Calu3 (cell line): ENCODE measurements at regions not wholly inside any gene's neighbourhood (a gene's known extent, or its start where the extent isn't known, plus 50 kb on each side); places are given as distances from the start of the nearest gene placed in this dataset.

ENCODE experiments used
- BruUV-seq: library from RNA; stranded (reverse); fragments of 400-500 nt; replicated peaks from 2 replicates; lab custom pipeline; 2021; lab: Mats Ljungman, UMichigan
- CTCF ChIA-PET: fragments of 300-600 bp; sonication (Branson Sonifier 250); formaldehyde crosslinking; loops from one replicate; lab custom pipeline; 2022; ENCODE audit warnings: antibody characterized with exemption; lab: Charles Lee
- DNase-seq: peaks from one replicate; pipeline ENCODE4 v3.0.0; 2022
- H3K27ac Mint-ChIP-seq: one replicate; pipeline ENCODE4 v1.8.0; 2022; ENCODE audit warnings: mixed read lengths; ENCODE audit not compliant: unreplicated experiment
- H3K27me3 Mint-ChIP-seq: one replicate; pipeline ENCODE4 v1.8.0; 2022; ENCODE audit warnings: mixed read lengths; ENCODE audit not compliant: unreplicated experiment
- H3K36me3 Mint-ChIP-seq: one replicate; pipeline ENCODE4 v1.8.0; 2022; ENCODE audit warnings: mild to moderate bottlenecking, moderate library complexity, mixed read lengths; ENCODE audit not compliant: insufficient read depth, unreplicated experiment
- H3K4me1 Mint-ChIP-seq: one replicate; pipeline ENCODE4 v1.8.0; 2022; ENCODE audit warnings: mild to moderate bottlenecking, low read depth, mixed read lengths; ENCODE audit not compliant: unreplicated experiment
- H3K4me3 Mint-ChIP-seq: one replicate; pipeline ENCODE4 v1.8.0; 2022; ENCODE audit warnings: mild to moderate bottlenecking, low read depth, moderate library complexity, mixed read lengths; ENCODE audit not compliant: unreplicated experiment
- H3K9me3 Mint-ChIP-seq: one replicate; pipeline ENCODE4 v1.8.0; 2022; ENCODE audit warnings: low read depth, mixed read lengths; ENCODE audit not compliant: unreplicated experiment
- CTCF ChIP-seq: fragments of 200-600 bp; IDR thresholded peaks from one replicate; pipeline ENCODE4 v1.8.0; 2022; ENCODE audit warnings: antibody characterized with exemption; ENCODE audit not compliant: unreplicated experiment
- intact Hi-C: fragments of 100-400 bp; cut with micrococcal nuclease; formaldehyde crosslinking; loops from one replicate; pipeline ENCODE4 v1.10.0; 2022; ENCODE audit not compliant: unreplicated experiment

GRCh38 chr5:68431601-68432337 is 216.2 kb downstream of the PIK3R1 start:
- peak overlapping the region; percentile 88 for H3K27ac Mint-ChIP-seq
- no peak overlapping the region for H3K4me3 Mint-ChIP-seq
- TF ChIP-seq CTCF = no peak
- CTCF ChIA-PET = interaction anchor here (0.9 to 1.2 kb wide), 2 partner anchors 36 to 99 kb away, joined by 3 to 4 read pairs; no protein-coding TSS in a partner anchor
- intact Hi-C loops = no loop called here
- DNase-seq = no peak
- peaks cover 53% of the 10 kb centered on the region for H3K4me1 Mint-ChIP-seq
- peaks cover 2% of the 10 kb centered on the region for H3K9me3 Mint-ChIP-seq
- no peaks in the 10 kb centered on the region for H3K27me3 Mint-ChIP-seq
- no TSS peak for BruUV-seq
- peaks cover 9% of the 10 kb centered on the region for H3K36me3 Mint-ChIP-seq

GRCh38 chr5:68432682-68433081 is 217.1 kb downstream of the PIK3R1 start:
- no TSS peak for BruUV-seq
- peak overlapping the region; percentile 88 for H3K27ac Mint-ChIP-seq
- no peak for TF ChIP-seq CTCF
- H3K4me3 Mint-ChIP-seq = no peak overlapping the region
- peaks cover 9% of the 10 kb centered on the region for H3K36me3 Mint-ChIP-seq
- CTCF ChIA-PET = interaction anchor here (1.2 kb wide), 1 partner anchor 37 kb away, joined by 3 read pairs; no protein-coding TSS in a partner anchor
- H3K27me3 Mint-ChIP-seq = no peaks in the 10 kb centered on the region
- peaks cover 2% of the 10 kb centered on the region for H3K9me3 Mint-ChIP-seq
- peaks cover 50% of the 10 kb centered on the region for H3K4me1 Mint-ChIP-seq
- intact Hi-C loops = no loop called here
- peak; percentile 51 for DNase-seq

- TSS peak; percentile 90 for BruUV-seq
- TF ChIP-seq CTCF = no peak
- Mint-ChIP-seq H3K36me3 (peaks cover 9% of the 10 kb centered on the region), H3K27ac (peak overlapping the region; percentile 88), H3K9me3 (peaks cover 2% of the 10 kb centered on the region), H3K4me1 (peaks cover 50% of the 10 kb centered on the region), H3K27me3 (no peaks in the 10 kb centered on the region), H3K4me3 (peak overlapping the region; percentile 27)
- intact Hi-C loops = no loop called here
- no peak for DNase-seq
- CTCF ChIA-PET = interaction anchor here (1.1 to 1.5 kb wide), 5 partner anchors 11 to 38 kb away, joined by 3 to 6 read pairs (median 5); no protein-coding TSS in a partner anchor
Measured at GRCh38 chr5:68433526-68433922, 218.0 kb downstream of the PIK3R1 start.

- peak; percentile 97 for DNase-seq
- intact Hi-C loops = loop anchor here (1.0 to 2.0 kb wide), 2 partner anchors 25 to 38 kb away; no protein-coding TSS in a partner anchor
- Mint-ChIP-seq H3K27me3 (no peaks in the 10 kb centered on the region), H3K4me3 (peak overlapping the region; percentile 27), H3K27ac (peak overlapping the region; percentile 88), H3K9me3 (peaks cover 2% of the 10 kb centered on the region), H3K36me3 (peaks cover 9% of the 10 kb centered on the region), H3K4me1 (peaks cover 50% of the 10 kb centered on the region)
- CTCF ChIA-PET = interaction anchor here (1.0 to 1.5 kb wide), 6 partner anchors 10 to 148 kb away, joined by 3 to 6 read pairs (median 4); no protein-coding TSS in a partner anchor
- TSS peak; percentile 89 for BruUV-seq
- TF ChIP-seq CTCF = no peak
Measured at GRCh38 chr5:68433923-68434879, 218.6 kb downstream of the PIK3R1 start.
